H54 (cell line): ENCODE measurements at regions not wholly inside any gene's neighbourhood (a gene's known extent, or its start where the extent isn't known, plus 50 kb on each side); places are given as distances from the start of the nearest gene placed in this dataset.
"Not testable (repeated sequence)": the region's sequence is repeated elsewhere in the genome, so short reads cannot be mapped to it uniquely, and the experiment has no call there.

Experiments
- DNase-seq: peaks from one replicate; pipeline ENCODE4 v3.0.0; 2011; ENCODE audit warnings: low spot score, mixed read lengths; ENCODE audit not compliant: insufficient read length
- FAIRE-seq: peaks from 3 replicates; lab custom pipeline; 2011; peaks lifted over from hg19 to GRCh38; lab: Jason Lieb, UNC
- POLR2A ChIP-seq: IDR thresholded peaks from 2 replicates; pipeline ENCODE4 v1.6.1; 2011; ENCODE audit warnings: low read depth, mild to moderate bottlenecking, low read length

- no peak for FAIRE-seq
- TF ChIP-seq POLR2A, result no peak
These were observed 182.2 kb upstream of the ISL1 start for GRCh38 chr5:51201024-51201423.

GRCh38 chr5:51201708-51202107 is 181.5 kb upstream of the ISL1 start:
- no peak for DNase-seq

More at GRCh38 chr5:51201024-51201423, 182.2 kb upstream of the ISL1 start:
- DNase-seq, result no peak

GRCh38 chr5:51202161-51202560 is 181.1 kb upstream of the ISL1 start:
- no peak for DNase-seq
- TF ChIP-seq POLR2A, result no peak
- no peak for FAIRE-seq

More at GRCh38 chr5:51201708-51202107, 181.5 kb upstream of the ISL1 start:
- no peak for TF ChIP-seq POLR2A
- no peak for FAIRE-seq

DNA sequence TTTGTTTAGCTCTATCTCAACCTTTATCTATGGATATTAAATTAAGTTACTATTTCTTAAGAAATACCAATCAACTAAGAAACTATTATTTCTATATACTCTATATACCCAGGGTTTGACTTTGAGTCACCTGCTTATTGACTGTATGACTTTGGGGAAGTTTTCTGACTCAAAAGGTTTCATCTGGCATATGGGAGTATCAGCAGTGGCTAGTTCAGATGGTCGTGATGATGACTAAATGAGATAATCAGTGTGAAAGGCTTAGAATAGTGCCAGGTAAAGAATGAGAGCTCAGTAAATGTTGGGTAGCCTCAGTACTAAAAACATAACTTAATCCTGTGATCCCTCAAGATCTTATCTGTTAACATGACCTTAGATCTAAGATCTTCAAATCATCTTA is 179.7 kb upstream of the ISL1 start:
- FAIRE-seq, result no peak
- TF ChIP-seq POLR2A, result no peak
- no peak for DNase-seq

DNA sequence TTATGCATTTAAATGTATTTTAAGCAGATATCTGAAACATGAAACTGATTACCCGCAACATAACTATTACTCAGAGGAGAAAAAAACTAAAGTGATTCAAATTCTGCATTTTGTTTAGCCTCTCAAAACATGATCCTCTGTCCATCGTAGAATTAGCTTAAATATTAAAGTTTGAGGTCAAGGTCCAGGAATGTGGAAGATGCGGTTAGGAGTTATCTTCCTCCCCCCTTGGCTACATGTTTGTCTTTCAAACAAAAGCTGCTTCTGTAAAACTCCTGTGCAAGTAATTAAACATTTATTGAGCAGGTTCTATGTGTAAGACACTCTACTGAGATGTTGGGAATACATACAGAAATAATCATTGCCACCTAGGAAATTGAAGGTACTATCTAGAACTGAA is 175.0 kb upstream of the ISL1 start:
- TF ChIP-seq POLR2A, result no peak
- FAIRE-seq, result no peak

GRCh38 chr5:51214746-51215145 is 168.5 kb upstream of the ISL1 start:
- TF ChIP-seq POLR2A, result no peak
- no peak for FAIRE-seq
- DNase-seq, result no peak

More for the DNA sequence above, 175.0 kb upstream of the ISL1 start:
- no peak for DNase-seq

- FAIRE-seq (no peak), DNase-seq (no peak)
- TF ChIP-seq POLR2A, result no peak
These were observed 157.2 kb upstream of the ISL1 start for GRCh38 chr5:51225789-51226742.

DNA sequence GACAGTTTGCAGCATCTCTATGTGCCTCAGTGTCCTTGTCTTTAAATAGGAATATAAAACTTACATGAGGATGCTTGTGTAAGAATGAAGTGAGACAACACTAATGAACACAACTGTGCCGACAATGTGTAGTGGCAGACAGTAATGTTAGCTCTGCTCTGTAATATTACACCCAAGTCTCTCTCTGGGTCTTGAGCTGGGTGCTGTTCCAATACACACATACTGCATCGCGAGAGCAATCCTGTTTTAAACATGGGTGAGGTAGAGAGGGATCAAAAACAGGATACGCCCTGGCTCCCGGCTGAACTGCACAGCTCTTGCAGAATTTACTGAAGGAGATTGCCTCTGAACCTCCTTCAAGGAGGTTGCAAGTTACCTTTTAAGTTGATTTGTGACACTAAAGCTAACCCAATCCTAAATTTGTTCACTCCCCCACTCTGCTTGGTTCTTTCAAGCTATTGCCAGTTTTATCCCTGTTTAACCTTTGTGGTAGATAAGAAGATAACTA is 155.2 kb upstream of the ISL1 start:
- no peak for FAIRE-seq
- TF ChIP-seq POLR2A, result no peak
- no peak for DNase-seq

DNA sequence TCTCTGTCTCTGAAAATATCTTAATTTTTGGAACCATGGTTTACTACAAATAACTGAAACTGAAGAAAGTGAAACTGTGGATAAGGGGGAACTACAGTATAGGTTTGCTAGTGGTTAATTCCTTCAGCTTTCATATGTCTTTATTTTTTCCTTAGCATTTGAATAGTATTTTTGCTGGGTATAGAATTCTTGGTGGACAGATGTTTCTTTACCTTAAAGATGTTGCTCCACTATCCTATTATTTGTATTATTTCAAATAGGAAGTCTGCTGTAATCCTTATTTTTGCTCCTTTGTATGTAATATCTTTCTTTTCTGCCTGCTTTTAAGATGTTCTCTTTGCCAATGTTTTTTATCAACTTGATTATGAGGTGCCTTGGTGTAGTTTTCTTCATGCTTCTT is 152.9 kb upstream of the ISL1 start:
- DNase-seq (no peak), FAIRE-seq (no peak)
- TF ChIP-seq POLR2A, result no peak

DNA sequence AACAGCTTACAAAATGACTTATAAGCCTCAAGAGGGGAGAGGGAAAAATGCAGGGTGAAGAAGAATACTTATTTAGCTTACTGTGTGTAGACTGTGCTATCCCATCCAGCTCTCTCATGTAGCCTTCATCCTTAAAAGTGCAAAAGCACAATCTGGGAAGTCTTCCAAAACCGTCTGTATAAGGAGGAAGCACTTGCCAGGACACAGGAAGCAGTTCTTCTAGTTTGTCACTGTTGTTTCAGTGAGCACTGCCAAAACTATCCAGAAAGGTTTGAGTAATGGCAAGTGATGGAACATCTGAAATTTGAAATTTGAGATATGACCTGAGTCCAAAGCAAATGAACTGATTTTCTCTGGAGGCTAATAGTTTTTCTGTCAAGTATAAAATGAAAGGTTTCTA is 140.8 kb upstream of the ISL1 start:
- no peak for FAIRE-seq
- DNase-seq, result no peak
- no peak for TF ChIP-seq POLR2A

DNA sequence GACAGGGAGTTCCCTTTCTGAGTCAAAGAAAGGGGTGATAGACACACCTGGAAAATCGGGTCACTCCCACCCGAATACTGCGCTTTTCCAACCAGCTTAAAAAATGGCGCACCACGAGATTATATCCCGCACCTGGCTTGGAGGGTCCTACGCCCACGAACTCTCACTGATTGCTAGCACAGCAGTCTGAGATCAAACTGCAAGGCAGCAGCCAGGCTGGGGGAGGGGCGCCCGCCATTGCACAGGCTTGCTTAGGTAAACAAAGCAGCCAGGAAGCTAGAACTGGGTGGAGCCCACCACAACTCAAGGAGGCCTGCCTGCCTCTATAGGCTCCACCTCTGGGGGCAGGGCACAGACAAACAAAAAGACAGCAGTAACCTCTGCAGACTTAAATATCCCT is 132.3 kb upstream of the ISL1 start:
- DNase-seq, FAIRE-seq: not testable (repeated sequence)

GRCh38 chr5:51271261-51271660 is 112.0 kb upstream of the ISL1 start:
- DNase-seq, result no peak
- TF ChIP-seq POLR2A, result no peak
- FAIRE-seq, result no peak

DNA sequence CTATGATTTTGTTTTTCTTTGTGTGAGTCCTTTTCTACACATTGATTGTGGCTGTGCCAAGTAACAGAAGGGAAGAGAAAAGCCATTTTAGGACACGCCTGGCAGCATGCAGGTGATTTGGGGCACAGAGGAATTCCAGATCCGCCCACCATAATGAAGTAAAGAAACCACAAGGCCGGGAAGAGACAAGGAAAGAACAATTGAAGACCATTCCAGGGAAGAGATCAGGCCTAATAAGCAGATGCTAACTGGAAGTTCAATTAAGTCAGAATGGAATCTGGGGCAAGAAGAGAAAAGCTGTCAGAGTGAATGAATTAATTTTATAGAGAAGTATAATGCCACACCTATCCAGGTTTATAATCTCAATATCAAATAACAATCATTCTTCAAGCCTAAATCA is 110.2 kb upstream of the ISL1 start:
- DNase-seq, result no peak
- TF ChIP-seq POLR2A, result no peak

GRCh38 chr5:51273871-51274270 is 109.4 kb upstream of the ISL1 start:
- DNase-seq (no peak), FAIRE-seq (no peak)
- TF ChIP-seq POLR2A, result no peak

More for the DNA sequence above, 110.2 kb upstream of the ISL1 start:
- FAIRE-seq, result no peak

GRCh38 chr5:51275428-51275827 is 107.8 kb upstream of the ISL1 start:
- FAIRE-seq (no peak), DNase-seq (no peak)
- TF ChIP-seq POLR2A, result no peak
